HCT116 (cell line): ENCODE measurements at regions not wholly inside any gene's neighbourhood (a gene's known extent, or its start where the extent isn't known, plus 50 kb on each side); places are given as distances from the start of the nearest gene placed in this dataset.

ENCODE experiments used
- ATAC-seq: fragments of 200-7000 bp; cut with Tn5 transposase; 2 replicates; pipeline ENCODE4 v1.9.1; 2020; ENCODE audit warnings: mild to moderate bottlenecking, moderate library complexity
- BruUV-seq: library from RNA; stranded (reverse); fragments of 400-500 nt; replicated peaks from 2 replicates; lab custom pipeline; 2021; lab: Mats Ljungman, UMichigan
- CTCF ChIA-PET: fragments of 300-600 bp; sonication (Branson Sonifier 250); formaldehyde crosslinking; loops from one replicate; lab custom pipeline; 2021; ENCODE audit warnings: antibody characterized with exemption; lab: Charles Lee
- POLR2A ChIA-PET: fragments of 300-600, 350-600 bp; sonication (Branson Sonifier 250); formaldehyde crosslinking; loops from one replicate; lab custom pipeline; 2021; ENCODE audit warnings: antibody characterized with exemption; lab: Charles Lee
- RAD21 ChIA-PET, 2 experiments: fragments of 300-600 bp; sonication (Branson Sonifier 250); formaldehyde crosslinking; loops; one replicate each; lab custom pipeline; 2023; ENCODE audit warnings: low total read pairs in 2 of 2; ENCODE audit not compliant: uncharacterized antibody in 2 of 2, unreplicated experiment in 2 of 2, low non-redundant PET in 1 of 2; lab: Charles Lee
- DNase-seq: peaks from one replicate; pipeline ENCODE4 v3.0.0-alpha.2; 2010; ENCODE audit warnings: low read depth, low spot score
- H2AFZ ChIP-seq: fragments of 200-600 bp; shearing (Covaris generic), sonication (generic); 2 replicates; pipeline ENCODE4 v1.6.1; 2017; ENCODE audit warnings: low read depth, mixed run types, mixed read lengths, antibody characterized with exemption, low read length; ENCODE audit not compliant: poor library complexity, severe bottlenecking
- H3K27ac ChIP-seq: 2 replicates; pipeline ENCODE4 v1.5.1; 2012; ENCODE audit warnings: low read depth, low read length
- H3K27me3 ChIP-seq: fragments of 200-600 bp; sonication (generic); 2 replicates; pipeline ENCODE4 v1.6.1; 2016; ENCODE audit warnings: mixed run types, low read length, mixed read lengths; ENCODE audit not compliant: insufficient read depth
- H3K36me3 ChIP-seq, 2 experiments: fragments of 200-500 bp in 1 of 2; fragments of 200-600 bp in 1 of 2; sonication (Bioruptor generic) in 1 of 2; sonication (generic) in 1 of 2; 2 replicates each; pipeline versions ENCODE4 v1.5.1 to v1.6.1; 2014 to 2016; ENCODE audit warnings: low read length in 2 of 2, inconsistent platforms in 1 of 2, mixed read lengths in 1 of 2, mixed run types in 1 of 2; ENCODE audit not compliant: insufficient read depth in 2 of 2, control insufficient read depth in 1 of 2
- H3K4me1 ChIP-seq, 2 experiments: fragments of 200-600 bp in 1 of 2; sonication (generic) in 1 of 2; 2 replicates each; pipeline versions ENCODE4 v1.5.1 to v1.6.1; 2012 to 2017; ENCODE audit warnings: low read length in 2 of 2, inconsistent platforms in 1 of 2, mild to moderate bottlenecking in 1 of 2, mixed read lengths in 1 of 2, mixed run types in 1 of 2, moderate library complexity in 1 of 2; ENCODE audit not compliant: insufficient read depth in 2 of 2, control insufficient read depth in 1 of 2
- H3K4me2 ChIP-seq: fragments of 200-600 bp; sonication (generic); 2 replicates; pipeline ENCODE4 v1.6.1; 2017; ENCODE audit warnings: mixed run types, low read length, mixed read lengths
- H3K4me3 ChIP-seq, 2 experiments: fragments of 200-600 bp in 1 of 2; sonication (generic) in 1 of 2; replicated peaks in 1 of 2; 2 replicates each; pipeline ENCODE4 v1.5.1; 2011 to 2016; ENCODE audit warnings: low read length in 2 of 2, control low read depth in 1 of 2, low read depth in 1 of 2, mild to moderate bottlenecking in 1 of 2, mixed read lengths in 1 of 2, mixed run types in 1 of 2
- H3K79me2 ChIP-seq: fragments of 200-600 bp; sonication (generic); 2 replicates; pipeline ENCODE4 v1.6.1; 2017; ENCODE audit warnings: mild to moderate bottlenecking, mixed run types, low read length, moderate library complexity, mixed read lengths; ENCODE audit not compliant: insufficient read depth
- H3K9ac ChIP-seq: fragments of 200-600 bp; sonication (generic); 2 replicates; pipeline ENCODE4 v1.6.1; 2016; ENCODE audit warnings: low read length, mixed read lengths
- H3K9me2 ChIP-seq: fragments of 200-600 bp; sonication (generic), shearing (Covaris generic); 2 replicates; pipeline ENCODE4 v1.6.1; 2017; ENCODE audit warnings: mixed run types, mild to moderate bottlenecking, moderate library complexity; ENCODE audit not compliant: insufficient read depth
- H3K9me3 ChIP-seq, 2 experiments: fragments of 200-500 bp in 1 of 2; fragments of 200-600 bp in 1 of 2; sonication (Bioruptor generic) in 1 of 2; sonication (generic) in 1 of 2; 2 replicates each; pipeline ENCODE4 v1.6.1; 2014 to 2017; ENCODE audit warnings: low read length in 2 of 2, mixed read lengths in 2 of 2, inconsistent platforms in 1 of 2, low read depth in 1 of 2, mild to moderate bottlenecking in 1 of 2, mixed run types in 1 of 2, moderate library complexity in 1 of 2; ENCODE audit not compliant: control insufficient read depth in 1 of 2, insufficient read depth in 1 of 2
- H4K20me1 ChIP-seq: fragments of 200-600 bp; sonication (generic), shearing (Covaris generic); 2 replicates; pipeline ENCODE4 v1.6.1; 2017; ENCODE audit warnings: mixed run types, mild to moderate bottlenecking, moderate library complexity; ENCODE audit not compliant: insufficient read depth
- EGR1 ChIP-seq: IDR thresholded peaks from 2 replicates; pipeline ENCODE4 v1.6.1; 2012; ENCODE audit warnings: low read depth
- ELF1 ChIP-seq: IDR thresholded peaks from 2 replicates; pipeline ENCODE4 v1.6.1; 2012; ENCODE audit warnings: low read depth, borderline replicate concordance
- EZH2 ChIP-seq: fragments of 200-600 bp; sonication (generic); IDR thresholded peaks from 2 replicates; pipeline ENCODE4 v1.6.1; 2017; ENCODE audit warnings: antibody characterized with exemption, mixed run types
- FOSL1 ChIP-seq: IDR thresholded peaks from 2 replicates; pipeline ENCODE4 v1.6.1; 2012; ENCODE audit warnings: low read depth
- JUND ChIP-seq: IDR thresholded peaks from 2 replicates; pipeline ENCODE4 v1.6.1; 2012
- POLR2A ChIP-seq: IDR thresholded peaks from 2 replicates; pipeline ENCODE4 v1.7.0; 2011; ENCODE audit warnings: borderline replicate concordance; ENCODE audit not compliant: insufficient read depth, insufficient read length; ENCODE audit errors: extremely low read depth
- POLR2AphosphoS5 ChIP-seq: IDR thresholded peaks from 2 replicates; pipeline ENCODE4 v1.6.1; 2011; ENCODE audit warnings: mild to moderate bottlenecking, low read depth, low read length, moderate library complexity
- SIN3A ChIP-seq: IDR thresholded peaks from 2 replicates; pipeline ENCODE4 v1.6.1; 2012; ENCODE audit warnings: low read depth
- SP1 ChIP-seq: IDR thresholded peaks from 2 replicates; pipeline ENCODE4 v1.6.1; 2012; ENCODE audit warnings: low read depth
- SRF ChIP-seq: IDR thresholded peaks from 2 replicates; pipeline ENCODE4 v1.6.1; 2012; ENCODE audit warnings: low read depth
- TCF7L2 ChIP-seq: IDR thresholded peaks from 2 replicates; pipeline ENCODE4 v1.7.0; 2011; ENCODE audit warnings: borderline replicate concordance, inconsistent platforms; ENCODE audit not compliant: insufficient read depth, insufficient read length; ENCODE audit errors: extremely low read depth
- YY1 ChIP-seq: IDR thresholded peaks from 2 replicates; pipeline ENCODE4 v1.6.1; 2011; ENCODE audit warnings: low read length, low read depth, moderate library complexity, mild to moderate bottlenecking; ENCODE audit not compliant: insufficient replicate concordance; ENCODE audit errors: extremely low read depth
- ZNF274 ChIP-seq: fragments of 200-500 bp; sonication (Bioruptor generic); IDR thresholded peaks from 2 replicates; pipeline ENCODE4 v1.6.1; 2014; ENCODE audit warnings: mild to moderate bottlenecking, low read depth, low read length, inconsistent platforms
- intact Hi-C: fragments of 100-400 bp; cut with micrococcal nuclease; formaldehyde crosslinking; loops from 2 replicates; pipeline ENCODE4 v1.10.0; 2022
- TF ChIP-seq, protein P1 (sequence below): IDR thresholded peaks from 2 replicates; pipeline ENCODE4 v1.6.1; 2012
- TF ChIP-seq, protein P2 (sequence below): IDR thresholded peaks from 2 replicates; pipeline ENCODE4 v1.6.1; 2012
- TF ChIP-seq, protein P3 (sequence below), 3 experiments: fragments of 200-600 bp in 1 of 3; sonication (generic) in 1 of 3; IDR thresholded peaks in 2 of 3; conservative IDR thresholded peaks in 1 of 3; 2 replicates each; pipeline ENCODE4 v1.5.1; 2012 to 2017; ENCODE audit warnings: low read depth in 2 of 3, low read length in 2 of 3, antibody characterized with exemption in 1 of 3, borderline replicate concordance in 1 of 3, control low read depth in 1 of 3, mild to moderate bottlenecking in 1 of 3, mixed read lengths in 1 of 3, mixed run types in 1 of 3, moderate library complexity in 1 of 3; ENCODE audit not compliant: insufficient read depth in 1 of 3

DNA sequence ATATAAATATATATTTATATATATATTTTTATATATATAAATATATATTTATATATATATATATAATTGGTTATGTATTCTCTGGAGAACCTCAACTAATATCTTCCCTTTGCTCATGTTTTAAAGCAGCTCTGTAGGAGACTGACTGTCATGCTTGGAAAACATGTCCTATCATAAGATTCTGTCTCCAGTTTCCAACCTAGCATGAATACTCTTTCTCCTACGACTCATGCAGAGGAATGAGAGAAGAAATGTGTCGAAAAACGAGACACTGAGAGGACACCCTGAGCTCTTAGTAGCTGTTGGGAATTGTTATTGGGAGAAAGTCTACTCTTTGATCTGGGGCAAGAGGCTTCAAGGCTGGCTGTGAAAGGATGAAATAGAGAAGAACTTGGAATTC lies 166.5 kb upstream of the SLIT2 start:
- ChIA-PET POLR2A (no interaction called here), CTCF (no interaction called here), RAD21 (no interaction called here)
- H3K9ac ChIP-seq: no peak overlapping the region
- H3K9me3 ChIP-seq: no peaks in the 10 kb centered on the region
- H2AFZ ChIP-seq: no peak overlapping the region
- H3K79me2 ChIP-seq: no peaks in the 10 kb centered on the region
- no peak for ATAC-seq
- no peak overlapping the region for H3K4me3 ChIP-seq
- no peak for DNase-seq
- no peak overlapping the region for H3K27ac ChIP-seq
- intact Hi-C loops: no loop called here
- H3K27me3 ChIP-seq: no peaks in the 10 kb centered on the region
- no peak overlapping the region for H3K4me2 ChIP-seq
- no peaks in the 10 kb centered on the region for H3K9me2 ChIP-seq
- no peaks in the 10 kb centered on the region for H4K20me1 ChIP-seq
- BruUV-seq: no TSS peak
- H3K36me3 ChIP-seq: no peaks in the 10 kb centered on the region
- TF ChIP-seq ZNF274 (no peak), FOSL1 (no peak), TCF7L2 (no peak), EGR1 (no peak), JUND (no peak), SIN3A (no peak), YY1 (no peak), SP1 (no peak), POLR2AphosphoS5 (no peak), POLR2A (no peak)
- TF ChIP-seq, protein P1, sequence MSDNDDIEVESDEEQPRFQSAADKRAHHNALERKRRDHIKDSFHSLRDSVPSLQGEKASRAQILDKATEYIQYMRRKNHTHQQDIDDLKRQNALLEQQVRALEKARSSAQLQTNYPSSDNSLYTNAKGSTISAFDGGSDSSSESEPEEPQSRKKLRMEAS: no peak
- no peaks in the 10 kb centered on the region for H3K4me1 ChIP-seq

DNA sequence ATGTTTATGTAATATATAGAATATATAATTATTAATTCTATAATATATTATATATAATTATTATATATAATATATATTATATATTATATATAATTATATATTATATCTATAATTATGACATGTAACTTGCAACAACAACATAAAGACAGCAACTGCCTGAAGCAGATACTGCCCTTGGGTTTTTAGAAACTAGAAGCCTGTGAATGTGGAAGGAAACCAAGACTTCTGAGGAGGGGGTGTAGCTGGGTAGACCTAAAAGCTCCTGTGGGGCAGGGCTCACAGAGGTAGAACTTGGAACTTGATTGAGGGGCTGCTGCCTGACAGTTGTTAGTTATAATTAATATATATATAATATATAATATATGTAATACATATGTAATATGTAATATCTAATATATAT lies 167.2 kb upstream of the SLIT2 start:
- DNase-seq (no peak), ATAC-seq (no peak)
- TF ChIP-seq, protein P2, sequence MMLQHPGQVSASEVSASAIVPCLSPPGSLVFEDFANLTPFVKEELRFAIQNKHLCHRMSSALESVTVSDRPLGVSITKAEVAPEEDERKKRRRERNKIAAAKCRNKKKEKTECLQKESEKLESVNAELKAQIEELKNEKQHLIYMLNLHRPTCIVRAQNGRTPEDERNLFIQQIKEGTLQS: no peak
- TF ChIP-seq YY1 (no peak), SRF (no peak), EZH2 (no peak), ELF1 (no peak)
- TF ChIP-seq, protein P3, sequence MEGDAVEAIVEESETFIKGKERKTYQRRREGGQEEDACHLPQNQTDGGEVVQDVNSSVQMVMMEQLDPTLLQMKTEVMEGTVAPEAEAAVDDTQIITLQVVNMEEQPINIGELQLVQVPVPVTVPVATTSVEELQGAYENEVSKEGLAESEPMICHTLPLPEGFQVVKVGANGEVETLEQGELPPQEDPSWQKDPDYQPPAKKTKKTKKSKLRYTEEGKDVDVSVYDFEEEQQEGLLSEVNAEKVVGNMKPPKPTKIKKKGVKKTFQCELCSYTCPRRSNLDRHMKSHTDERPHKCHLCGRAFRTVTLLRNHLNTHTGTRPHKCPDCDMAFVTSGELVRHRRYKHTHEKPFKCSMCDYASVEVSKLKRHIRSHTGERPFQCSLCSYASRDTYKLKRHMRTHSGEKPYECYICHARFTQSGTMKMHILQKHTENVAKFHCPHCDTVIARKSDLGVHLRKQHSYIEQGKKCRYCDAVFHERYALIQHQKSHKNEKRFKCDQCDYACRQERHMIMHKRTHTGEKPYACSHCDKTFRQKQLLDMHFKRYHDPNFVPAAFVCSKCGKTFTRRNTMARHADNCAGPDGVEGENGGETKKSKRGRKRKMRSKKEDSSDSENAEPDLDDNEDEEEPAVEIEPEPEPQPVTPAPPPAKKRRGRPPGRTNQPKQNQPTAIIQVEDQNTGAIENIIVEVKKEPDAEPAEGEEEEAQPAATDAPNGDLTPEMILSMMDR (IDR thresholded peaks at IDR 0.05 in 2 of 3, conservative IDR thresholded peaks at IDR 0.05 in 1 of 3; ENCODE audit: borderline replicate concordance in 1 of 3, insufficient read depth in 1 of 3, low read depth in 2 of 3, low read length in 2 of 3): no peak
- H3K27me3 ChIP-seq: no peaks in the 10 kb centered on the region
- H3K4me1 ChIP-seq: no peaks in the 10 kb centered on the region
- H3K36me3 ChIP-seq: no peaks in the 10 kb centered on the region
- no peak overlapping the region for H3K9ac ChIP-seq
- H3K4me2 ChIP-seq: no peak overlapping the region
- H3K27ac ChIP-seq: no peak overlapping the region
- CTCF ChIA-PET: no interaction called here
- H3K4me3 ChIP-seq: no peak overlapping the region
- BruUV-seq: no TSS peak
- POLR2A ChIA-PET: no interaction called here
- H2AFZ ChIP-seq: no peak overlapping the region
- intact Hi-C loops: no loop called here
- no peaks in the 10 kb centered on the region for H3K9me3 ChIP-seq
- no peaks in the 10 kb centered on the region for H4K20me1 ChIP-seq
- H3K9me2 ChIP-seq: no peaks in the 10 kb centered on the region
- no peaks in the 10 kb centered on the region for H3K79me2 ChIP-seq
- RAD21 ChIA-PET: no interaction called here
